ENCODE measurements at regions not wholly inside any gene's neighbourhood (a gene's known extent, or its start where the extent isn't known, plus 50 kb on each side); places are given as distances from the start of the nearest gene placed in this dataset.

DNA sequence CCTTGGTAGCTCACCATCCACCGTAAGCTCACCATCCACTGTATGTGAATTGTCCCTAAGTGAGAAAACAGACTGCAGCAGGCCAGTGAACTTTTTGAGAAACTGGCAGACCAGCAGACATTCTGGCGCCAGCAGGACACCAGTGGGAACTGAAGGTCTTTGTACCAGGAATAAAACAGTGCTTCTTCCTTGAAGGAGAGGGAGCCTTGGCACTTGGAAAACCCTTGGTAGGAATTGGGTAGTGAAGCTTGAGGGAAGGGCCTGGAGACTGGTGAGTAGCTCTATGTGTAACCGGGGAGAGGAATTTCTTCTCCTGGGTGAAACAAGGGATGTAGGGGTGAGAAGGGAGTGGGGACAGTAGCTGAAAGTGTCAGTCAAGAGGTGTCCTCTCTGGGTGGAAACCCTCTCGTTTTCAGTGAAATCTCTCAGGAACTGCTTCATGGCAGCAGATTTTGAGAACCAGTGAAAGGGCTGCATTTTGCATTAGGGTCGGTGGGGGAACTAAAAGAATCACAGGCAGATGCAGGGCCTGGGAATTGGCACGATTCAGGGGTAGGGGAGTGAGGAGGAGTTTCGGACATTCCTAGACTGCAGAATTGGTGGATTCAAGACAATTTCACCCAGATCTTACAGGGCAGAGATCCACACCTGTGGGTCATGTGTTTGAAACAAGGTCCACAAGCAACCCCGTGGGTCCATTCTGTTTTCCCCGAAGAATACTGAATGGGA lies 131.5 kb upstream of the DLX2 start:
- WGBS, 3 donors, result 43 to 46% (median 45%) methylated on average over 9 of the region's 9 CpGs
- ATAC-seq (no peak), DNase-seq (no peak)
- Histone ChIP-seq H3K9me3 (no peaks in the 10 kb centered on the region), H3K4me1 (no peaks in the 10 kb centered on the region), H3K27me3 (ENCODE audit: insufficient read depth in 3 of 3, low read length in 2 of 3) (peaks cover 0 to 34% (median 17%) of the 10 kb centered on the region in 3 donors), H3K4me3 (peak overlapping the region; percentile 64), H3K36me3 (ENCODE audit: insufficient read depth in 1 of 2, low read depth in 1 of 2) (no peaks in the 10 kb centered on the region), H3K27ac (peak overlapping the region; percentile 27)
- intact Hi-C loops (cut with DNase I), result no loop called here
- TF ChIP-seq, protein P1, sequence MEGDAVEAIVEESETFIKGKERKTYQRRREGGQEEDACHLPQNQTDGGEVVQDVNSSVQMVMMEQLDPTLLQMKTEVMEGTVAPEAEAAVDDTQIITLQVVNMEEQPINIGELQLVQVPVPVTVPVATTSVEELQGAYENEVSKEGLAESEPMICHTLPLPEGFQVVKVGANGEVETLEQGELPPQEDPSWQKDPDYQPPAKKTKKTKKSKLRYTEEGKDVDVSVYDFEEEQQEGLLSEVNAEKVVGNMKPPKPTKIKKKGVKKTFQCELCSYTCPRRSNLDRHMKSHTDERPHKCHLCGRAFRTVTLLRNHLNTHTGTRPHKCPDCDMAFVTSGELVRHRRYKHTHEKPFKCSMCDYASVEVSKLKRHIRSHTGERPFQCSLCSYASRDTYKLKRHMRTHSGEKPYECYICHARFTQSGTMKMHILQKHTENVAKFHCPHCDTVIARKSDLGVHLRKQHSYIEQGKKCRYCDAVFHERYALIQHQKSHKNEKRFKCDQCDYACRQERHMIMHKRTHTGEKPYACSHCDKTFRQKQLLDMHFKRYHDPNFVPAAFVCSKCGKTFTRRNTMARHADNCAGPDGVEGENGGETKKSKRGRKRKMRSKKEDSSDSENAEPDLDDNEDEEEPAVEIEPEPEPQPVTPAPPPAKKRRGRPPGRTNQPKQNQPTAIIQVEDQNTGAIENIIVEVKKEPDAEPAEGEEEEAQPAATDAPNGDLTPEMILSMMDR (IDR thresholded peaks at IDR 0.05), result no peak

DNA sequence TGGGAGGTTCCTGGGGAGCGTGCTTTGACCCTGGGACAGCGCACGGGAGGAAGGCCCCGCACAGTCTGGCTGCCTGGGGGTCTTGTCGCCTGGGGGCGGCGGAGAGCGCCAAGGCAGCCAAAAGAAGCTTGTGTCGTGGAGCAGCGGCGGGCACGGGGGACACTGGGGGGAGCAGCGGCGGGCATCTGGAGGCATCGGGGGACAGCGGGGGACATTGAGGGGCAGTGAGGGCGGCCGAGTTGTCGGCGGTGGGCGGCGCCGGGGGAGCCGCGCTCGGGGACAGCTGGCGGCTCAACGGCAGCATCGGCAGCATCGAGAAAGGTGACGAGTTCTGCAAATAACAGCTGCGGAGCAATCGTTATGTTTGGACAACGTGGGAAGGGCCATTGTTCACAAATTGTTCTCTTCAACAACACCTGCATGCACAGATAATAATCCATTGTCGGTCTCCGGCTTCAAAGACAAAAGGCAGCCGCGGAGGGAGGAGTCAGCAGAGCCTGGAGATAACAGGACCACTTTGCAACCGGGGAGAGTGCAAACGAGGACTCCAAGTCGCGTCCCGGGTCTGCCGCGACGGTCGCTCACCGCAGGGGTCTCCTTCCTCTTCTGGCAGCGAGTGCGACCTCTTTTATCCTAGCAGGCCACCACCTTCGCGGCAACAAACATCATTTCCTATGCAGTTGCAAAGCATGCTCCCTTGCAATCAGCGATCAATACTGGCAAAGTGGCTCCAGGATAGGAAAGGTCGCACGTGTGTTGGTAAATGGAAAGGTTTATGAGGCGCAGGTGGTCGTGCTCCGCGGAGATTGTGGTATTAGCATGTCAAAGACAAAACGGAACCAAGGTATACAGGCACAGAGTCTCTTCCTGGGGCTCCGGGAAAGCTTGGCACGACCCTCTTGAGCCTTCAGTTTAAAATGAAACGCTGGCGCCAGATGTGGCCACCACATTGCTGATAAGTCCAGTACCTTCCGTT lies 132.3 kb upstream of the DLX2 start:
- no peaks in the 10 kb centered on the region for H3K4me1 ChIP-seq
- DNase-seq (no peak), ATAC-seq (peak in 1 of 4 donors; percentile 36)
- 3 to 4% (median 4%) methylated on average over 63 to 65 of the region's 65 CpGs for WGBS, 3 donors
- intact Hi-C loops (cut with DNase I), result no loop called here
- H3K27me3 ChIP-seq (ENCODE audit: insufficient read depth in 3 of 3, low read length in 2 of 3), result peaks cover 0 to 34% (median 17%) of the 10 kb centered on the region in 3 donors
- TF ChIP-seq, protein P1 (IDR thresholded peaks at IDR 0.05), result no peak
- H3K4me3 ChIP-seq, result peak overlapping the region; percentile 64
- no peaks in the 10 kb centered on the region for H3K36me3 ChIP-seq (ENCODE audit: insufficient read depth in 1 of 2, low read depth in 1 of 2)
- no peak overlapping the region for H3K27ac ChIP-seq
- no peaks in the 10 kb centered on the region for H3K9me3 ChIP-seq

DNA sequence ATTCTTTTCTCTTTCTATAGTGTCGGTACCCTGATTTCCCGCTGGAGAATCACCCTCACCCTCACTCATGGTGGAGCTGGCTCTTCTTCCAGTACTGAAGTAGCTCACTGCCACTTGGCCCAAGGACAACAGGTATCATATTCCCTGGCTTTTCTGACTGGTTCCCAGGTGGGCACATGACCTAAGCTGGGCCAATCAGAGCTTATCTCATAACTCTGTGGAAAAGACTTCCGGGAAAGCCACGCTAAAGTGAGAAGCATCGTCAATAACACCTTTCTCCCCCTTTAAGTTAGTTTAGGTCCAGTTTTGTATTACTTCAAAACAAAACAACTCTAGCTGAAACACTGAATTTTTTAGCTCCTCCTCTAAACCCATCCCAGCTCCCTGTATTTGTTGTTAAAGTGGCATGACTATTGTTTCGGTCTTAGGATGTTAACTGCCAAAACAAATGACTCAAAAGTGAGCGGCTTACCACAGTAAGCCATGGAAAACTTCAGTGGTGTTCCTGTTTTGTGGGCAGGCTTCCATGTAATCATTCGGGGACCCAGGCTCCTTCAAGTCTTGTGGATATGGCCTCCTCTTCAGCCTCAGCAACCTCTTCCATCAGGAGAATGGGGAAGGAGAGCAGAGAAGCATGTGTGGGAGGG lies 137.4 kb upstream of the DLX2 start:
- Histone ChIP-seq H3K9me3 (no peaks in the 10 kb centered on the region), H3K4me3 (no peak overlapping the region), H3K4me1 (no peaks in the 10 kb centered on the region), H3K27ac (no peak overlapping the region), H3K36me3 (ENCODE audit: insufficient read depth in 1 of 2, low read depth in 1 of 2) (no peaks in the 10 kb centered on the region), H3K27me3 (ENCODE audit: insufficient read depth in 3 of 3, low read length in 2 of 3) (peaks cover 0 to 21% (median 4%) of the 10 kb centered on the region in 3 donors)
- WGBS, 3 donors, result 78 to 85% (median 81%) methylated on average over 8 of the region's 8 CpGs
- no peak for ATAC-seq
- DNase-seq, result no peak
- TF ChIP-seq, protein P1 (IDR thresholded peaks at IDR 0.05), result no peak
- intact Hi-C loops (cut with DNase I), result no loop called here

DNA sequence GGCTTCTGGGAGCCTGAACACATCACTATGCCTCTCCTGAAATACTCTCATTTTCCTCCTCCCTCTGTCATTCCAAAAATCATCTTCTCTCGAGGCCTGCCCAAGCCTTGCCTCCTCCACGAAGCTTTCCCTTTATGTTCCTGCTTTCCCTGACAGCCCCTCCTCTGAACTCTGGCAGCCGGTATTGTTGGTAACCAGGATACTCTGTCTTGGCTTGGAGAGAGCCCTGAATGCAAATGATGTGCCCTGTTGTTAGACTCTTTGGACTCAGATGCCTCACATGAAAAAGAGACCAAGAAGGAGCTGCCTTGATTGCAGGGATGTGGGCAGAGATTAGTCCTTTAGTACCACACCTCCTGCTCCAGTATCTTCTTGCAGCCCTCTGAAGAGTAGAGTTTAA lies 138.5 kb upstream of the DLX2 start:
- no peak overlapping the region for H3K4me3 ChIP-seq
- H3K4me1 ChIP-seq, result no peaks in the 10 kb centered on the region
- no peak for DNase-seq
- intact Hi-C loops (cut with DNase I), result no loop called here
- H3K27me3 ChIP-seq (ENCODE audit: insufficient read depth in 3 of 3, low read length in 2 of 3), result peaks cover 0 to 9% (median 0%) of the 10 kb centered on the region in 3 donors
- TF ChIP-seq, protein P1 (IDR thresholded peaks at IDR 0.05), result no peak
- 84 to 87% (median 84%) methylated on average over 3 of the region's 3 CpGs for WGBS, 3 donors
- no peak overlapping the region for H3K27ac ChIP-seq
- H3K9me3 ChIP-seq, result no peaks in the 10 kb centered on the region
- H3K36me3 ChIP-seq (ENCODE audit: insufficient read depth in 1 of 2, low read depth in 1 of 2), result no peaks in the 10 kb centered on the region
- ATAC-seq, result no peak
